H1 (cell line): ENCODE measurements at regions not wholly inside any gene's neighbourhood (a gene's known extent, or its start where the extent isn't known, plus 50 kb on each side); places are given as distances from the start of the nearest gene placed in this dataset.

Experiments used
- BRCA1 ChIP-seq: IDR thresholded peaks from 2 replicates; pipeline ENCODE4 v1.6.1; 2012; ENCODE audit warnings: low read depth, low read length, improper control_type of control experiment
- CBX5 ChIP-seq: fragments of 300-800, 300-1000 bp; sonication (generic); IDR thresholded peaks from 2 replicates; pipeline ENCODE4 v1.7.1; 2016; ENCODE audit warnings: antibody characterized with exemption, low read length, low read depth
- CHD2 ChIP-seq: IDR thresholded peaks from 2 replicates; pipeline ENCODE4 v1.6.1; 2012; ENCODE audit warnings: low read length, improper control_type of control experiment
- EGR1 ChIP-seq: IDR thresholded peaks from 2 replicates; pipeline ENCODE4 v1.6.1; 2011; ENCODE audit warnings: low read depth, low read length, borderline replicate concordance
- EP300 ChIP-seq, 2 experiments: IDR thresholded peaks; 1 replicate in 1 of 2; 2 replicates in 1 of 2; pipeline ENCODE4 v1.6.1; 2011 to 2012; ENCODE audit warnings: low read depth in 2 of 2, low read length in 2 of 2, mild to moderate bottlenecking in 2 of 2, borderline replicate concordance in 1 of 2, inconsistent platforms in 1 of 2, moderate library complexity in 1 of 2
- KDM1A ChIP-seq: fragments of 200-600, 300-600 bp; sonication (generic); IDR thresholded peaks from 2 replicates; pipeline ENCODE4 v1.7.1; 2016; ENCODE audit warnings: mild to moderate bottlenecking, low read length, borderline replicate concordance
- MAX ChIP-seq: IDR thresholded peaks from 2 replicates; pipeline ENCODE4 v1.6.1; 2012; ENCODE audit warnings: inconsistent platforms
- POLR2A ChIP-seq, 2 experiments: IDR thresholded peaks; 1 replicate in 1 of 2; 2 replicates in 1 of 2; pipeline ENCODE4 v1.6.1; 2011; ENCODE audit warnings: low read depth in 2 of 2, low read length in 2 of 2, mild to moderate bottlenecking in 2 of 2; ENCODE audit errors: control extremely low read depth in 1 of 2
- POLR2AphosphoS5 ChIP-seq: IDR thresholded peaks from 2 replicates; pipeline ENCODE4 v1.6.1; 2011; ENCODE audit warnings: low read depth, low read length
- SRF ChIP-seq: IDR thresholded peaks from 2 replicates; pipeline ENCODE4 v1.6.1; 2011; ENCODE audit warnings: mild to moderate bottlenecking, low read depth, low read length, moderate library complexity
- TF ChIP-seq, protein P1 (sequence below), 3 experiments: IDR thresholded peaks; 1 replicate in 2 of 3; 2 replicates in 1 of 3; pipeline versions ENCODE4 v1.5.1 to v1.6.1; 2011; ENCODE audit warnings: low read length in 3 of 3, mild to moderate bottlenecking in 3 of 3, inconsistent platforms in 2 of 3, low read depth in 1 of 3, moderate library complexity in 1 of 3; ENCODE audit not compliant: insufficient read depth in 1 of 3; ENCODE audit errors: control extremely low read depth in 1 of 3
- TF ChIP-seq, protein P2 (sequence below): IDR thresholded peaks from 2 replicates; pipeline ENCODE4 v1.6.1; 2012; ENCODE audit warnings: low read length, inconsistent platforms
- TF ChIP-seq, protein P3 (sequence below): IDR thresholded peaks from 2 replicates; pipeline ENCODE4 v1.6.1; 2011; ENCODE audit warnings: low read length, improper control_type of control experiment

- TF ChIP-seq, protein P1, sequence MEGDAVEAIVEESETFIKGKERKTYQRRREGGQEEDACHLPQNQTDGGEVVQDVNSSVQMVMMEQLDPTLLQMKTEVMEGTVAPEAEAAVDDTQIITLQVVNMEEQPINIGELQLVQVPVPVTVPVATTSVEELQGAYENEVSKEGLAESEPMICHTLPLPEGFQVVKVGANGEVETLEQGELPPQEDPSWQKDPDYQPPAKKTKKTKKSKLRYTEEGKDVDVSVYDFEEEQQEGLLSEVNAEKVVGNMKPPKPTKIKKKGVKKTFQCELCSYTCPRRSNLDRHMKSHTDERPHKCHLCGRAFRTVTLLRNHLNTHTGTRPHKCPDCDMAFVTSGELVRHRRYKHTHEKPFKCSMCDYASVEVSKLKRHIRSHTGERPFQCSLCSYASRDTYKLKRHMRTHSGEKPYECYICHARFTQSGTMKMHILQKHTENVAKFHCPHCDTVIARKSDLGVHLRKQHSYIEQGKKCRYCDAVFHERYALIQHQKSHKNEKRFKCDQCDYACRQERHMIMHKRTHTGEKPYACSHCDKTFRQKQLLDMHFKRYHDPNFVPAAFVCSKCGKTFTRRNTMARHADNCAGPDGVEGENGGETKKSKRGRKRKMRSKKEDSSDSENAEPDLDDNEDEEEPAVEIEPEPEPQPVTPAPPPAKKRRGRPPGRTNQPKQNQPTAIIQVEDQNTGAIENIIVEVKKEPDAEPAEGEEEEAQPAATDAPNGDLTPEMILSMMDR (IDR thresholded peaks at IDR 0.05; ENCODE audit: control extremely low read depth in 1 of 3, insufficient read depth in 1 of 3, low read depth in 1 of 3, low read length in 3 of 3): no peak
- TF ChIP-seq SRF (no peak), EP300 (IDR thresholded peaks at IDR 0.05; ENCODE audit: borderline replicate concordance in 1 of 2, low read depth in 2 of 2, low read length in 2 of 2) (no peak), BRCA1 (no peak), POLR2A (IDR thresholded peaks at IDR 0.05; ENCODE audit: control extremely low read depth in 1 of 2, low read depth in 2 of 2, low read length in 2 of 2) (no peak), MAX (no peak), KDM1A (no peak), POLR2AphosphoS5 (no peak), EGR1 (no peak), CHD2 (no peak), CBX5 (no peak)
- TF ChIP-seq, protein P2, sequence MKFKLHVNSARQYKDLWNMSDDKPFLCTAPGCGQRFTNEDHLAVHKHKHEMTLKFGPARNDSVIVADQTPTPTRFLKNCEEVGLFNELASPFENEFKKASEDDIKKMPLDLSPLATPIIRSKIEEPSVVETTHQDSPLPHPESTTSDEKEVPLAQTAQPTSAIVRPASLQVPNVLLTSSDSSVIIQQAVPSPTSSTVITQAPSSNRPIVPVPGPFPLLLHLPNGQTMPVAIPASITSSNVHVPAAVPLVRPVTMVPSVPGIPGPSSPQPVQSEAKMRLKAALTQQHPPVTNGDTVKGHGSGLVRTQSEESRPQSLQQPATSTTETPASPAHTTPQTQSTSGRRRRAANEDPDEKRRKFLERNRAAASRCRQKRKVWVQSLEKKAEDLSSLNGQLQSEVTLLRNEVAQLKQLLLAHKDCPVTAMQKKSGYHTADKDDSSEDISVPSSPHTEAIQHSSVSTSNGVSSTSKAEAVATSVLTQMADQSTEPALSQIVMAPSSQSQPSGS: no peak
- TF ChIP-seq, protein P3, sequence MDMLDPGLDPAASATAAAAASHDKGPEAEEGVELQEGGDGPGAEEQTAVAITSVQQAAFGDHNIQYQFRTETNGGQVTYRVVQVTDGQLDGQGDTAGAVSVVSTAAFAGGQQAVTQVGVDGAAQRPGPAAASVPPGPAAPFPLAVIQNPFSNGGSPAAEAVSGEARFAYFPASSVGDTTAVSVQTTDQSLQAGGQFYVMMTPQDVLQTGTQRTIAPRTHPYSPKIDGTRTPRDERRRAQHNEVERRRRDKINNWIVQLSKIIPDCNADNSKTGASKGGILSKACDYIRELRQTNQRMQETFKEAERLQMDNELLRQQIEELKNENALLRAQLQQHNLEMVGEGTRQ: no peak
These were observed 245.8 kb downstream of the SOX9 start for GRCh38 chr17:72366626-72367025.
